GM12875 (cell line): ENCODE measurements at regions not wholly inside any gene's neighbourhood (a gene's known extent, or its start where the extent isn't known, plus 50 kb on each side); places are given as distances from the start of the nearest gene placed in this dataset.
"Not testable (repeated sequence)": the region's sequence is repeated elsewhere in the genome, so short reads cannot be mapped to it uniquely, and the experiment has no call there.

Experiments used
- H3K4me3 ChIP-seq: one replicate; pipeline ENCODE4 v1.5.1; 2011; ENCODE audit warnings: low read depth, low read length, control low read depth
- CTCF ChIP-seq: IDR thresholded peaks from 2 replicates; pipeline ENCODE4 v1.5.1; 2011; ENCODE audit warnings: low read depth, mild to moderate bottlenecking, control low read depth, inconsistent platforms, low read length, moderate library complexity, borderline replicate concordance; ENCODE audit not compliant: insufficient read depth

GRCh38 chr4:137812258-137812657 lies 280.0 kb upstream of the PCDH18 start:
- TF ChIP-seq CTCF: no peak
- no peak overlapping the region for H3K4me3 ChIP-seq

- TF ChIP-seq CTCF: no peak
- no peak overlapping the region for H3K4me3 ChIP-seq
Measured at GRCh38 chr4:137806420-137806819, 274.1 kb upstream of the PCDH18 start.

- no peak for TF ChIP-seq CTCF
- H3K4me3 ChIP-seq: no peak overlapping the region
Measured at GRCh38 chr4:137804906-137805495, 272.7 kb upstream of the PCDH18 start.

- TF ChIP-seq CTCF: no peak
- H3K4me3 ChIP-seq: no peak overlapping the region
Measured at GRCh38 chr4:137800861-137801260, 268.6 kb upstream of the PCDH18 start.

GRCh38 chr4:137794764-137795254 lies 262.5 kb upstream of the PCDH18 start:
- H3K4me3 ChIP-seq: no peak overlapping the region
- no peak for TF ChIP-seq CTCF

GRCh38 chr4:137789263-137789662 lies 257.0 kb upstream of the PCDH18 start:
- H3K4me3 ChIP-seq: not testable (repeated sequence)

- not testable (repeated sequence) for H3K4me3 ChIP-seq
Measured at GRCh38 chr4:137783923-137784322, 251.6 kb upstream of the PCDH18 start.

GRCh38 chr4:137775701-137776100 lies 243.4 kb upstream of the PCDH18 start:
- TF ChIP-seq CTCF: no peak
- H3K4me3 ChIP-seq: no peak overlapping the region
